Testis (tissue), 2 donors: ENCODE measurements at regions not wholly inside any gene's neighbourhood (a gene's known extent, or its start where the extent isn't known, plus 50 kb on each side); places are given as distances from the start of the nearest gene placed in this dataset.
"Not testable (repeated sequence)": the region's sequence is repeated elsewhere in the genome, so short reads cannot be mapped to it uniquely, and the experiment has no call there.

ENCODE experiments used
- POLR2A ChIP-seq: fragments of 450-650 bp; IDR thresholded peaks from one replicate; pipeline ENCODE4 v1.6.1; 2017; ENCODE audit warnings: antibody characterized with exemption, mild to moderate bottlenecking, moderate library complexity
- TF ChIP-seq, protein P1 (sequence below), 3 experiments: fragments of 450-650 bp in 2 of 3; fragments of 200-600 bp in 1 of 3; sonication (generic) in 1 of 3; IDR thresholded peaks; one replicate each; pipeline ENCODE4 v1.5.1; 2016 to 2019; ENCODE audit warnings: antibody characterized with exemption in 3 of 3, mild to moderate bottlenecking in 2 of 3, moderate library complexity in 1 of 3

- TF ChIP-seq POLR2A = not testable (repeated sequence)
- TF ChIP-seq, protein P1, sequence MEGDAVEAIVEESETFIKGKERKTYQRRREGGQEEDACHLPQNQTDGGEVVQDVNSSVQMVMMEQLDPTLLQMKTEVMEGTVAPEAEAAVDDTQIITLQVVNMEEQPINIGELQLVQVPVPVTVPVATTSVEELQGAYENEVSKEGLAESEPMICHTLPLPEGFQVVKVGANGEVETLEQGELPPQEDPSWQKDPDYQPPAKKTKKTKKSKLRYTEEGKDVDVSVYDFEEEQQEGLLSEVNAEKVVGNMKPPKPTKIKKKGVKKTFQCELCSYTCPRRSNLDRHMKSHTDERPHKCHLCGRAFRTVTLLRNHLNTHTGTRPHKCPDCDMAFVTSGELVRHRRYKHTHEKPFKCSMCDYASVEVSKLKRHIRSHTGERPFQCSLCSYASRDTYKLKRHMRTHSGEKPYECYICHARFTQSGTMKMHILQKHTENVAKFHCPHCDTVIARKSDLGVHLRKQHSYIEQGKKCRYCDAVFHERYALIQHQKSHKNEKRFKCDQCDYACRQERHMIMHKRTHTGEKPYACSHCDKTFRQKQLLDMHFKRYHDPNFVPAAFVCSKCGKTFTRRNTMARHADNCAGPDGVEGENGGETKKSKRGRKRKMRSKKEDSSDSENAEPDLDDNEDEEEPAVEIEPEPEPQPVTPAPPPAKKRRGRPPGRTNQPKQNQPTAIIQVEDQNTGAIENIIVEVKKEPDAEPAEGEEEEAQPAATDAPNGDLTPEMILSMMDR (IDR thresholded peaks at IDR 0.05) = not testable (repeated sequence)
Measured at GRCh38 chr2:87573386-87574192, 174.3 kb upstream of the PLGLB2 start.
